ENCODE measurements at regions not wholly inside any gene's neighbourhood (a gene's known extent, or its start where the extent isn't known, plus 50 kb on each side); places are given as distances from the start of the nearest gene placed in this dataset.
"Not testable (repeated sequence)": the region's sequence is repeated elsewhere in the genome, so short reads cannot be mapped to it uniquely, and the experiment has no call there.

- DNase-seq = no peak
These were observed 55.1 kb upstream of the STARD13 start for GRCh38 chr13:33340631-33341030.

DNA sequence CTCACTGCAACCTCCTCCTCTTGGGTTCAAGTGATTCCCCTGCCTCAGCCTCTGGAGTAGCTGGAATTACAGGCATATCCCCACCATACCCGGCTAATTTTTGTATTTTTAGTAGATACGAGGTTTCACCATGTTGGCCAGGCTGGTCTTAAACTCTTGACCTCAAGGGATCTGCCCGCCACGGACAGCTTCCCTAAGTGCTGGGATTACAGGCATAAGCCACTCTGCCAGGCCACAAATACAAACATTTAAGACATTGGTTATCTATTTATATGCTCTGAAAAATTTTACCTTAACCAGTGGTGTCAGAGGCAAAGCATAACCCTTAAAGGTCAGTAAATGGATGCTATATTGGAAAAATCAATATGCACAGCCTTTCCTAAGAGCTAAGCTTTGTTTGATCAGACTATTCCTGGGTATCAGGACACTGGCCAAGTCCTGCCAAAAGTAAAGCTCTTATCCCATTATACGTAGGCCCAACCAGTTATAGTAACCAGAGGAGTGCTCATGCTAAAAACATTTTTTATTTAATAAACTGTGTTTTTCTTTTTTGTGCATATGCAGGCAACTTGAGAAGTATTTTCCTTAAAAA lies 56.4 kb upstream of the STARD13 start:
- DNase-seq = no peak

DNA sequence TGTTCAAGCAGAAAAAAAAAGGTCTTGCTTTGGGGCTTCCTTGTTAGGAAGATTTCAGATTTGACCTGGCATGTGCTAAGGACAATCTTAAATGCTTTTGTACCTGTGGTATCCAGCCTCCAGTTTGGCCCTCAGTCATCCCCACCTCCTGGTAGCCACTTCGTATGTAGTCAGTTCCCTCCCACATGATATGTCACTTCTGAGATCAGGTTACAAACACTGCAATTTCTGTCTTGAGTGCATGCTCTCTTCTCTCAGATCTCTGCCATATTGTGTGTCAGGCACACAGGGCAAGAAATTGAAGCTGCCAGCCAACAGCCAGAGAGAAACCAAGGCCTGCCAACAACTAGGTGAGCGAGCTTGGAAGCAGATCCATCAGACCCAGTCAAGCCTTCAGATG lies 60.3 kb upstream of the STARD13 start:
- DNase-seq = no peak

- no peak for DNase-seq
These were observed 62.3 kb upstream of the STARD13 start for GRCh38 chr13:33347861-33348260.

- DNase-seq = no peak
These were observed 62.8 kb upstream of the STARD13 start for GRCh38 chr13:33348366-33348765.

GRCh38 chr13:33349288-33349985 lies 63.9 kb upstream of the STARD13 start:
- DNase-seq = no peak

- DNase-seq = no peak
These were observed 64.7 kb upstream of the STARD13 start for GRCh38 chr13:33349986-33350826.

- DNase-seq = no peak
These were observed 65.8 kb upstream of the STARD13 start for GRCh38 chr13:33351319-33351718.

DNA sequence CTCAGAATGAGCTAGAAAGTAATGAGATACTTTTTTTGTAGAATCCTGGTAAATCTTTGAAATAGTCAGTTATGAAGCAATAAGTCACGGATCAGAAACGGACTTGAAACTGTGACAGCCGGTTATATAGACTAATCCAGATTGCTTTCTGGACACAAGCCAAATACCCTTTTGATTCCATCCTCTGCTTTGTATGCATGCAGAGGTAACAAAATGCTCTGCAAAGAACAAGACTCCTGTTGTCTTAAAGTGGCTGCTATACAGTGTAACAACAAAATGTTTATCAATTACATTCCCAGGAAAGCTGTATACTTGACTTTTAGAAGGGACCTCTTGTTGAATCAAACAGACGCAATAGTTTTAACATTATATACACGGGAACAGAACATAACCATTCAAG lies 66.5 kb upstream of the STARD13 start:
- no peak for DNase-seq

DNA sequence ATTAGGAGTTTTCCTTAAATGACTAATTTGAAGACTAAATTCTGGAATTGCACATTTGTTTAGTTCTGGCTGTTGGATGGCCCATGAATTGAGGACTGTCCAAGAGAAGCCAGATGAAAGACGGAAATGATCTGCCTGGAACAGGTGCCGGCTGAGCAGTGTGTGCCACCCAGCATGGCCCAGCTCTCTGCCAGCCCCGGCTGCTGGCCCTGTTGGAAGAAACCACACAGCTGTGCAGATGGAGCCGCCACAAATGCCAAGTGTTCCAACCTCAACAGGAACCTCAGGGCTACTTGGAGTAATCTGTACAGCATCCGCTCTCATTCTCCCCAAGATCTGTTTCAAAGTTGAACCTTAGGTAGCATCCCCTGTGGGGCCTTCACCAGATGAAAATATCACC lies 67.0 kb upstream of the STARD13 start:
- no peak for DNase-seq

DNA sequence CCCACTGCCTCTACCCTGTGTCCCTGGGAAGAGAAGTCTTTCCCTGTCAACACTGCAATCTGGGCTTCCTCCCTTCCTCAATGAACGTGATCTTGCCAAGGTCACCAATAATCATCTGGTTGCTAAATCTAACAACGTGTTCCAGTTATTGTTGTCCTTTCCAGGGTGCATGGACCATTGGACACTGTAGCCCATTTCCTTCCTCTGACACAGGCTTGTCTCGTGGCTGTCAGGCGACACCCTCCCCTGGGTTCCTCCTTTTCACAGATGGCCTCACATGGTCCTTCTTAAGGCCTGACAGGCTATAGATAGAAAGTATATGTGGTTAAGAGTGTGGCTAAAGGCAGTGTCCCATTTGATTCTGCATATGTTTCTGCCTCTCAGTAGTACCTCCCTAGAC lies 67.7 kb upstream of the STARD13 start:
- no peak for DNase-seq

DNA sequence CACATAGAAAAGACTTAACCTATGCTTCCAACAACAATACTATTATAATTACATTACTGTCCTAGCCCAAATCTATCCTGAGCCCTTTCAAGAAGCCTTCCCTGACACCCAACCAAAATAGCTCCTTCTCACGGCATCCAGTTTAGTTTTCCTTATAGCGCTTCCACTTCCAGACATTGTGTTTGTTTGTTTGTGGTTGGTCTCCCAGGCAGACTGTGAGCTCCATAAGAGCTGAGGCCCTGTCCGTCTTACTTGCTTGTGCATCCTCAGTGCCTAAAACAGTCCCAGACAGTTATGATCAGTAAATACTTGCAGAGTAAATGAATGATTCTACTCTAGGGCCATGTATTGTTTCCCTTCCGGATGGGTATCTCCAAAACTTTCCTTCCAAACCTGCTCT lies 68.1 kb upstream of the STARD13 start:
- no peak for DNase-seq

- no peak for DNase-seq
These were observed 69.8 kb upstream of the STARD13 start for GRCh38 chr13:33355201-33355895.

DNA sequence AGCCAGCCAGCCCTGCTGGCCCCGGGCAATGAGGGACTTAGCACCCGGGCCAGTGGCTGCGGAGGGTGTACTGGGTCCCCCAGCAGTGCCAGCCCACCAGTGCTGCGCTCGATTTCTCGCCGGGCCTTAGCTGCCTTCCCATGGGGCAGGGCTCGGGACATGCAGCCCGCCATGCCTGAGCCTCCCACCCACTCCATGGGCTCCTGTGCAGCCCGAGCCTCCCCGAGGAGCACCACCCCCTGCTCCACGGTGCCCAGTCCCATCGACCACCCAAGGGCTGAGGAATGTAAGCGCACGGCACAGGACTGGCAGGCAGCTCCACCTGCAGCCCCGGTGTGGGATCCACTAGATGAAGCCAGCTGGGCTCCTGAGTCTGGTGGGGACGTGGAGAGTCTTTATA lies 72.5 kb upstream of the STARD13 start:
- not testable (repeated sequence) for DNase-seq

DNA sequence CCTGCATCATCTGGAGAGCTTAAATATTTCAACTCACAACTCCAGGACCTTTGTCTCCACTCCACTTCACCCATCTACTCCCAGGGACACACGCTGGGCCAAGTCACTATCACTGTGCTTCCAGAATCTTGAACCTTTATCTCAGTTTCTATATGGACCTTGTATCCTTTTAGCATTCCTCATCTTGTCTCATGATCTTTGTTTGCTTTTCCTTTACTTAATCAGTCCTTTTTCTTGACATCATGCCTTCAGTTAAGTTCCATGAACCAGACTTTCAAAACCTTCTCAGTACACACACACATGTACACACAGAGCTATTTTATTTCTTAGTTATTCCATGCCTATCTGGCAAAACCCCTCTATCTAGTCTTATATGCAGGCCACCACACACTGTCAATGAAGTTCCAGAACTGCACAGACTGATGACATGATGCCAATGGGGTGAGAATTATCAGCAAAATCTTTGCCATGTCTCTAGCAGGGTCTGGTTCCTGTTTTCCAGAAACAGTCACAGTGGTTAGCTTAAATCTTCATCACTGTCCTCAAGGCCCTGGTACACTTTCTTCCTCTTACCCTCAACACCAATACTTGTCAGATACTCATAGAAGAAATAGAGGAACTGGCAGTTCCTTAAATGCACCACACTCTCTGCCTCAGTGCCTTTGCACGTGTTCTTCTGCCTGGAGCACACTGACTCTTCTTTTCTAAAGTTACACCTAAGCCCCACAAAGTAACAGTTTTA lies 77.6 kb upstream of the STARD13 start:
- no peak for DNase-seq

DNA sequence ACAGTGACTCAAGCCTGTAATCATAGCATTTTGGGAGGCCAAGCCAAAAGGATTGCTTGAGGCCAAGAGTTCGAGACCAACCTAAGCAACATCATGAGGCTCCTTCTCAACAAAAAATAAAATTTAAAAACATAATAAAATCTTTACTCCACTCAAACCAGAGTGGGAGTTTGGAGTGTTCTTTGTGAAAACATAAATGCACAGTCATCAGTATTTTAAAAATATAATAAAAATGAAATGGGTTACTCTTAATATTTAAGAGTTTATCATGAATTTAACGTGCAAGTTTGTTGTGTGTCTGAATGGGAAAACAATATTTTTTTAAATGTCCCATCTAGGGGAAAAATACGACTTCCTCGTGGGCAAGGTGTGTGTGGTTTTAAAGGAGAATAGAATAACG lies 78.6 kb upstream of the STARD13 start:
- DNase-seq = no peak

DNA sequence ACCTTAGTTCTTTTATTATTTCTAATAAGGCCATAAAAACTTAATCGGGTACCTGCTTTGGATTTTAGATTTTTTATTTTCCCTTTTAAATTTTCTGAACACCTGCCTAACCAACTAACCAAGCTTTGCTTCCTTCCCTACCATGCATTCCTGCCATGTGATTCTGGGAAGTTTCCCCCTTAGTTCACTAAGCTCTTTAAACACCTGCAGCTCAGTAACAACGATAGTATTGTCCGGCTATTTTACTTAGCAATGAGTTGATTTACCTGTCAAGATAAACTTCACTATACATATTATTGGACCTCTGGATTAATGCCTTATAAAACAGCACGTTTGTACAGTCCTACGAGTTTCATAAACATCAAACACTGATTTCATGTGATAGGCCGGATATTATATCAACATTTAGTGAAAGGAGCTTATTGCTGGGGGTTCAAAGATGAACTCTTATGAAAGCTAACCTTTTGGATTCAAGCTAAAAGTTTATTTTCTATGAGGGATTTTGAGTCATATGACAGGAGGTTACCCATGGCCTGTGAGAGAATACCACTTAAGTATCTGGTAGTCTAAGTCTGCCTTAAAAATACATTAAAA lies 81.0 kb upstream of the STARD13 start:
- DNase-seq = no peak

- DNase-seq = no peak
These were observed 81.8 kb upstream of the STARD13 start for GRCh38 chr13:33367171-33367895.

- no peak for DNase-seq
These were observed 82.4 kb upstream of the STARD13 start for GRCh38 chr13:33367926-33368325.

- peak; percentile 2 for DNase-seq
These were observed 83.5 kb upstream of the STARD13 start for GRCh38 chr13:33369073-33369472.

GRCh38 chr13:33372251-33372919 lies 86.8 kb upstream of the STARD13 start:
- DNase-seq = no peak
